ENCODE measurements at regions not wholly inside any gene's neighbourhood (a gene's known extent, or its start where the extent isn't known, plus 50 kb on each side); places are given as distances from the start of the nearest gene placed in this dataset.

DNA sequence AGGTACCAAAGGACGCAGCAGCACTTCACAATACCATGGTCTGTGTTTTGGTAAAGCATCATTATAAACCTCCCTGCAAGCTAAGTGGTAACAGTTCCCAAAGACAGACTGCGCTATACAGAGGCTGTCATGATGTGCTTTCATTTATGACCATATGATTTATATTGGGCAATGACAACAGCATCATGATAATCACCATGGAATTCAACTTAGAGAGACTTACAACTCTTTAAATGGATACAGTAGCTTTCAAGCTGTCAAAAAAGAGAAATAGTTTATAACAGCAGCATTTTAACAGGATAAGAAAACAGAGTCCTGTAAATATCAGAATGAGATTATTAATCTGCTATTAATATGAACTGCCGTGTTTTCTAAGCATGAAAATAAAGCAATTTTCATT lies 341.7 kb downstream of the GPR37 start:
- no peak for DNase-seq (ENCODE audit: low spot score)

DNA sequence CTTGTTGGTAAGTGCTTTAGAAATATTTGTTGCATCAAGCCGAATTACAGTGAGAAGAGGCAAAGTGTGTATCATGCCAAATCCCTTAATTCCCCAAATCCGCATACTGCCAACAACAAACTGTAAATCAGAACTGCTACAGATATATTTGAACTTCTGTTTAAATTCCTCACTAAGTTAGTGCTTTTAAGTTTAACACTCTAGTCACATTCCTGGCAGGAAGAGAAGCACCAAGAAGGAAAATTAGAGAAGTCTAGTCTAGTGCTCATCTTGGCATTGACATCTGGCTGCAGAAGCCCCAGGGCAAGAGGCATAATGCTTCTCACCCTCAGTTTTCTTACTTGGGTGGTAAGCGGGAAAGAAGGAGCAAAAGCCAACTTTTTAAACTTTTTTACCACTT lies 343.5 kb downstream of the GPR37 start:
- DNase-seq (ENCODE audit: low spot score) = no peak

DNA sequence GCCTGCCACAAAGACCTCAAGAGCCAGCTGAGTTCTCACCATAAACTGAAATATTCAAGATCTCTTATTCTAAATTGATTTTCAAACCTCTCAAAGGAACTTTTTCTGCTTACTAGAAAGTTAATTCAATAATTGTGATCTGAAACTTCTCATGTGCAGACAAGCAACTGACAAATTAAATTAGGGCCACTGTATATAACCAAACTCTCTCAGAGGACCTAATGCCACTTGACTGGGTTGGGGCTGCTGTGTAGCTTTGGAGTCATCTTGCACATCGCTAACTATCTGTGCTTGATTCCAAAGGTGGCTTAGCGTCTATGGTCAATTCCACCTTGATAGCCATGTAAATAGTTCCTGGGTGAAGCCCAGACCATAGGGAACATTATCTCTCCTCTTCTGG lies 345.2 kb downstream of the GPR37 start:
- no peak for DNase-seq (ENCODE audit: low spot score)

DNA sequence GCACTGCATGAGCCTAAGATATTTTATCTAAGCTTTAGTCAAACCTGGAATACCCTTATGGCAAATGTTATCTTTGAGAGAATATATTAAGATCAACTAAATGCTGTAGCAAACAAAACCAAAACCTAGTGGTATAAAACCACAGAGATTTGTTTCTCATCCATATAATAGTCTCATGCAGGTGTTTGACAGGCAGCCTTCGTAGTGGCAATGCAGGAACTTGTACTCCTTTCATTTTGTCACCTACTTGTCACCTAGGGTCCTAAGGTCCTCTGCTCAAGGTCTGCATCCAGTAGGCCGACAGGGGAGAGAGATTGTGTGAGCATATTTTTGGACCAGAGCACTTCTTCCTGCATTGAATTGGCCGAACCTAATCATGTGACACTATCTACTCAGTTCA lies 352.6 kb downstream of the GPR37 start:
- no peak for DNase-seq (ENCODE audit: low spot score)

DNA sequence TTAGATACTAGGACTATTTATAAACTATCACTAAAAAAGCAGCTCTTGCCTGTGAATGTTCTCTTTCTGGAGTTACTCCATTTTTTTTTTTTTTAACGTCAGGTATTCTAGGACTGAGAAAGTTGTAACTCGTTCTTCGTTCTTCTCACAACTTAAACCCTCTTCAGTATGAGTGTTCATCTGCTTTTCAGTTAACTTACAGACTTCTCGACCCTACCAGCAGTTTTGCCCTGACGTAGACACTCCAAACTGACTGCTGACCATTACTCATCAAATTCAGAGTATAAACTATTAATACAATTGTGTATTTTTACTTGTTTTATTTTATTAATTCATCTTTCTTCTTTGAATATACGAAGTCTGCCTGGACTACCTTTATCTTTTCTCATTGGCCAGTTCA lies 353.1 kb downstream of the GPR37 start:
- DNase-seq (ENCODE audit: low spot score) = no peak

DNA sequence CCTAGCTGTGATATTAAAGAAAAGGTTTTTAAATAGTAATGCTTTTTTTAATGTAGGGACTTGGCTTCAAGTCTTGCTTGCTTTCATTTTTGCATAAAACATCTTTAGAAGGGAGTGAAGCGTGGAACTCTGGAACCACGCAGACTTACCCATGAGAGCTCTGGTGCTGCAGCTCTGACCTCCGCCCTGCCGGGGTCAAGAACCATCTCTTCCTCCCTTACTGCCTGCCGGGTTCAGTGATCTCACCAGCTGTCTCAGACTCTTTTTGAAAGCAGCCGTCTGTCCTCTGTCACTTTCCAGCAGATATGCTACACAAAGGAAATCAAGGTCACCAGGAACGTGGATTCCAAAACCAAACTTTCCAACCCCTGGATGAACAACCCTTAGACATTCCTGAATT lies 353.8 kb downstream of the GPR37 start:
- no peak for DNase-seq (ENCODE audit: low spot score)

DNA sequence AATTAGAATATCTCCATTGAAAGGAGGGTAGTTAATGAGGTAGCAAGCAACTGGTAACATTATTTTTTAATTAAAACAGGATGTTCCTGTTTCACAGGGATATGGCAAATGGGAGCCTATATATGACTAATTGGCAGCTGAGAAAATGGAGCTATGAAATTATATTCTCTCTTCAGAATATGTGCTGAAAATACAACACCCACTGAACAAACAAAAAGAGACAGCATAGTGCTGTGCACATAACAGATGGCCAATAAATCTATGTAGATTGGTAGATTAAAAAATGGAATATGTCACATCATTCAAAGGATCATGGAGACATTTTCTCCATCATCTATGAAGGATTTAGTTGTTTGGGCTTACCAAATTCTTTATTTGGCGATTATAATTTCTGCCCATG lies 362.0 kb downstream of the GPR37 start:
- DNase-seq (ENCODE audit: low spot score) = no peak

DNA sequence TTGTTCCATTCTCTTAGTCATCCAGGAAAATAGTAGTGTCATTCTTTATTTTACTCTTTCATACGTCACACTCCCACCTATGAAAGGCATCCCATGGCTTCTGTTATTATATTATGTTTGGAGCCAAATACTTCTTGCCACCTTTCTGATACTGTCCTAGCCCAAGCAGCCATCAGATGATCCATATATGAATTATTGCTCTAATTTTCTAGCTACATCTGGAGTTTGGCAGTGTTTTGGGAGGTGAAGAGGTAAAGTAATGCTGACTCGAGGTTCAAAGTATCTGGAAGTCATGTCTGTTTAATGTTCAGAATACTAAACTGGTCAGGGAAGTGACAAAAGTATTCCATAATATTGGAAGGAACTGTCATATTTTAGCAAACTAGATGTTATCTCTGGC lies 362.5 kb downstream of the GPR37 start:
- no peak for DNase-seq (ENCODE audit: low spot score)

DNA sequence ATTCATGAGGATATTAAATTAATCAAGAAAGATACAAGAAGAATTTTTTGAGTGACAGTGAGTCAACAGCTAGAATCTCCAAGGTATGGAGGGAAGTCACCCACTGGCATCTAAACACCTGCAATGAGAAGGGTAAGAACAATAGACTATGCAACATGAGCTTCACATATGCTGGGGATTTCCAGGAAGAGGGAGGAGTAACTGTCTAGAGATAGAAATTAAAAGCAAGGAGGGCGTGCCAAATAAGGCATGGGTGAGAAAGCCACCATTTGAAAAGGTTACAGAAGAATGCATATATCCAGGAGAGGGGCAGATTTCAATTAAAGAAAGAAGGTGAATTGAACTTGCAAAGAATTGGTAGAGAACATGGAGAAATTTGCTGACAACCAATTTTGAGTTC lies 365.7 kb downstream of the GPR37 start:
- DNase-seq (ENCODE audit: low spot score) = no peak

DNA sequence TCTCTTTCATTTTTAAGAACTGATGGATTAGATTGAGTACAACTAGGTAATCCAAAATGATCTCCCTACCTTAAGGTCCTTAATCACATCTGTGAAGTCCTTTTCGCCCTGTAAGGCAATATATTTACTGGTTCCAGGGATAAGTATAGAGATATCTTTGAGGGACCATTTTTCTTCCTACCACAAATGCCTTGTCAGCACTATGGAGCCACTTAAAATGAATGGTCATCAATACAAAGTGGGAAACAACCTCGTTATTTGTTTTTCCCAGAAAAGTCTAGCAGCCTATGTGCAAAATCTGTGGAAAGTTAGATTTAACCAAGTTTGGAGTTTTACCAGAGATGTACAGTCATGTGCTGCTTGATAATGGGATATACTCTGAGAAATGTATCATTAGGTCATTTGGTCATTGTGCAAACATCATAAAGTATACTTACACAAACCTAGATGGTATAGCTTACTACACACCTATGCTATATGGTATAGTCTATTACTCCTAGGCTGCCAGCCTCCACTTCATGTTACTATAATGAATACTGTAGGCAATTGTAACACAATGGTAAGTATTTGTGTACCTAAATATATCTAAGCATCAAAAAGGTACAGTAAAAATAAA lies 366.2 kb upstream of the TMEM229A start:
- DNase-seq (ENCODE audit: low spot score) = no peak

DNA sequence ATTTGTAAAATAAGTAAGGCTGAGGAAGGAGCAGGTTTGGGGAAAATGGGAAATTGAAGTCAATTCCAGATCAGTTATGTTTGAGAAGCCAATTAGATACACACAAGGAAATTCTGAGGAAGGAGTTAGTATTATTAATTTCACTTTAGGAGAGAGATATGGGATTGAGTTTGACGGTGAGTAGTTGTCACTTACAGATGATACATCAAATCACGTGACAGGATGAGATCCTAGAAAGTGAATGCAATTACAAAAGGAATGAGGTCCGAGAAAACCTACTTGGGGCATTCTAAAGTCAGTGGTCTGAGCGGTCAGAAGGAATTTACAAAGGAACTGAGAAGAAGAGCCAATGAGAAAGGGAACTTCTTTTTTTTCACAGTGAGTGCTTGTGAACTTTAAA lies 364.3 kb upstream of the TMEM229A start:
- no peak for DNase-seq (ENCODE audit: low spot score)

DNA sequence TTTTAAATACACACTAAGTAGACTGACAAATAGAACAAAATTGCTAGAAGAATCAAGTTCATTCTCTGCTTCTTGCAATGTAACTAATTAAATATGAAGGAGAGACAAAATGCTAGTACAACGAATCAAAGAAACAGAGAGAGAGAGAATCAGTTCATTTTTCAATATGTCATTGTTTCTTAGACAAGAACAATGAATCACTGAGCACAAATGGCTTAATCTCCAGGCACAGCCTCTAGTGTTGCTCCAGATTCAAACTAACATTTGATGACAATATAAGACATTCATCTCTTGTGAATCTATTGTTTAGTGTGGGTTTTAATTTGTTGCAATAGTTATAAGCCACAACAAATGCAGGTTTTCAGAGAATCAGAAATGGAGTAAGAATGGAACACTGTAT lies 357.4 kb upstream of the TMEM229A start:
- DNase-seq (ENCODE audit: low spot score) = no peak

DNA sequence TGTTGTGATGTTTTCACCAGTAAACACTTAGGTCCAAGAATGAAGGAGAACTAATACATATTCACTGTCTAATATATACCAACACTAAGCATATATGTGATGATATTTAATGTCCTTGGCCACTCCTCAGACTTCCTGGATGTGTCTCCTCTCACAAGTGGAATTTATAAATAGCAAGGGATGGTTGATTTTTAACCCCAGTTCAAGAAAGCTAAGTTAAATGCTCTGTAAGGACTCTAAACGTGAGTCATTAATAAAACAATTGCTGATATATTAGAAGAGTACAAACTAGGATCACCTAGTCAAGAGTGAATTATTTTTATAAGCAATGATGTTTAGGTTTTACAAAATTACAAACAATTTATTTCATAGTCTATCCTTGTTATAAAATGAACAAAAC lies 355.9 kb upstream of the TMEM229A start:
- no peak for DNase-seq (ENCODE audit: low spot score)

DNA sequence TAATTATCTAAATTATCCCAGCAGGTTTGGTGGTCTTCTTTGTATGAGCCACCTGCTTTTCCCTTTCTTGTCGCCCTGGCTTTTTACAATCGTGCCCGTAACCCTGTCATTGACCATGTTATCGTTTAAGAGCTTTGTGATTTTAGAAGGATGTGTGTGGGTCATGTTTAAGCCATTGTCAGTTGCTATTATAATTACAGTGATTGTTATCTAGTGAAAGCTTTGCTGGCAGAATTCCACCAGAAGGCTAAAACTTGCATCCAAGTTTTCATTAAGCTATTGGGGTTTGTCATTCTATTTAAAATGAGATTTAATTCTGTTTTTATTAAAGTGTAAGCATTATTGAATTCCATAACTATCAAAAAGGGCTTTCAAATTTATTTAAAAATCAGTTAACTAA lies 354.2 kb upstream of the TMEM229A start:
- DNase-seq (ENCODE audit: low spot score) = no peak

DNA sequence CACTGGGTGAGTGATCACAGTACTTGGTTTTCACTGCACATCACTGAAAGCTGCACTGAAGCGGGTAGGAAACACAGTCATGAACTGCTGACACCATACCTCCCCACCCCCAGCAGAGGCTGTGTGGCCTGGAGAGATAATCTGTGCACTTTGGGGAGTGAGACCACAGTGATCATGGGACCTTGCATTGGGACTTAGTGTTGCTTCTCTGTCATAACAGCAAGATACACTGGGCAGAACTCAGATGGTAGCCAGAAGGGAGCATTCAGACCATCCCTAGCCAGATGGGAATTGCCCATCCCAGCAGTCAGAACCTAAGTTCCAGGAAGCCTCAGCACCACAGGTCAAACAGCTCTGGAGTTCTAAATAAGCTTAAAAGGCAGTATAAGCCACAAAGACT lies 346.4 kb upstream of the TMEM229A start:
- DNase-seq (ENCODE audit: low spot score) = no peak

DNA sequence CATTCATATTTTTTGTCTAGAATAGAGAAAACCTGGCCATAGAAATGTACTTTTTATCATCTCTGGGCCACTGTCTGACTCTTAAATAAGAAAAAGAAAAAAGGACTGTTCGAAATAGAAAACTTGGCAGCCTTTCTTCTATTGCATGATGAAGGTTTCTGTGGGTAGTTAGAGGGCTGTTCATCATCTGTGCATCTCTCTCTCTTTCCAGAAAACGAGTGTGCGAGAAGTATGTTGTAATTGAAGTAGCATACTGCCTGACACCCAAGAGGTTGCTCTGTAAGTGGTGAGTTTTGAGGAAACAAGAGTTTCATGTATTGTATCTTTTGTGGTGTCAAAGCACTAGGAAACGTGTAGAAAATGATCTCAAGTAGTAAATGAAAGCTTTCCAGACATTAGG lies 343.2 kb upstream of the TMEM229A start:
- no peak for DNase-seq (ENCODE audit: low spot score)

DNA sequence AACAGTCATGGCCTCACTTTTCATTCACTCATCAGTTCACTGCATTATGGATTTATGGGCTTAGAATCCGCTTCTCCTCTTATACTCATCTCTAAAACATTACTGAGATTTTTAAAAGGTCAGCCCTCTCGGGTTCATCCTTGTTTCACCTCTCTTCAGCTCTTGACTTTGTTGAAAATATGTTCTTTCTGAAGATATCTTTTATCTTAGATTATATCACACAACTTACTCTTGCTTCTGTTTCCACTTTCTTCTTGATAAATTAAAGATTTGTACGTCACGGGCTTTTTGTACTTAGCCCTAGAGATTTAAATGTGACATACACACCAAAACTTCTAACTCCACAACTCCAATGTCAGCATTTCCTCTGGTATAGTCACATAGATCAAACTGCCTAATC lies 342.5 kb upstream of the TMEM229A start:
- DNase-seq (ENCODE audit: low spot score) = no peak

DNA sequence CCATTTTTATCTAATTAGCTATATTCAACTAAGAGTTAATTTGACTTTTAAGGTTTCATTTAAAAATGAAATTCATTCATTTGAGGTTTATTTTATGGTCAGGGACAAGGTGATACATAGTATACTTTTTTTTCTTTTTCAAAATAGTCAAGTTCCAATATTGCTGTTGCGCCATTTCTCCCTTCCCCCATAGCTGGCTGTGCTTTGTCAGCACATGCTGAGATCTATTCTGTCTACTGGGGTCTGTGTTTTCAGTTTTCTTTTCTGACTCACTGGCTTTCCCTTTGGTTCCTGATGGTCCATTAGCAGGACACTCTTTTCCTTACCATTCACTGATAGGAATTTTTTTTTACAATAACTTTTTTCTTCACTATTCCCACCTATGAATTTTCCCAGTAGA lies 336.4 kb upstream of the TMEM229A start:
- no peak for DNase-seq (ENCODE audit: low spot score)

DNA sequence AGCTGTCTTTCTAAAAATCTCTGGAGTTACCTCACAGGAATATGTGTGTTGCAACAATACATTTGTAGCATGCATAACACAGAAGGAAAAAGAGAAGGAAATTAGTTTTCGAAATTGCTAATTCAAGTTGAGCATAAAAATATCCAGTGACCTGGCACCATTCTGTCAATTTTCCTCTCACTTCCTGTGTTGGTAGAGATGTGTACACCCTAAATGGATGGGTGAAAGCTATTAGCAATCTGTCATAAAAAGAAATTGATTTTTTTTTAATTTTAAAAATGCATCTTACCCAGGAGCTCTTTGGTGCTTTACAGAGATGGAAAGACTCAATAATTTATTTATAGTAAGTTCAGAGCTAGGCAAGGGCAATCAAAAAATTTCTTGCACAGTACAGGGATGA lies 333.3 kb upstream of the TMEM229A start:
- no peak for DNase-seq (ENCODE audit: low spot score)

DNA sequence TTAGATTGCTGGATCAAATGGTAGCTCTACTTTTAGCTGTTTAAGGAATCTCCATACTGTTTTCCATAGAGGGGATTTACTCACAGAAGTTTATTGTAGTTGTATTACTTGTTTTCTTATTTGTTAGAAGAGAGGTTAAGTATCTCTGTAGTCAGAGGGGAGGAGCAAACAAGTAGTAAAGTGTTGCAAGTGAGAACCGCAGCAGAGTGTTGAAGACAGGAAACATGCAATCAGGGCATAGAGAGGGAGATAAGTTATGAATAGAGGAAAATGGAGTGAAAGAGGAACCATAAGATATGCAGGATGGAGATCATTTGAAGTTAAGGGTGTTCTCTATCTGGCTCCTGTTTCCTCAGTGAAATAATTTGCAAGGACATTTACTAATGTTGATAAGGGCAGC lies 331.4 kb upstream of the TMEM229A start:
- DNase-seq (ENCODE audit: low spot score) = no peak

DNA sequence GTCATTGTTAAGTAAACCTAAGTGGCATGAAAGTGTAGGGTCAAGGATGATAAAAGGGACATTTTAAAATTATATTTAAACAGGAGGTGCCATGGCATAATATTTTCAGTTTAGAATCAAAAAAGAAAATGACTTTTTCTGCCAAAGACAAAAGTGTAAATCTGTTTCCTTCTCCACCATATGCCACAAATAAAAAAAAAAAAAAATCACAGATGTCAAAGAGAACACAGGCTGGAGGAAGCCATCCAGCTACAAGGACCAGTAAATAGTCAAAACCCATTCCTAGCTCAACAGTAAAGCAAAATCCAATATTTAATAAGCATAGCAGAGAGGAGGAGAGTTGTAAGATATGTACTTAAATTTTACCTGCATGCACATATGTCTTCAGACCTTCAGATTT lies 321.3 kb upstream of the TMEM229A start:
- DNase-seq (ENCODE audit: low spot score) = no peak

DNA sequence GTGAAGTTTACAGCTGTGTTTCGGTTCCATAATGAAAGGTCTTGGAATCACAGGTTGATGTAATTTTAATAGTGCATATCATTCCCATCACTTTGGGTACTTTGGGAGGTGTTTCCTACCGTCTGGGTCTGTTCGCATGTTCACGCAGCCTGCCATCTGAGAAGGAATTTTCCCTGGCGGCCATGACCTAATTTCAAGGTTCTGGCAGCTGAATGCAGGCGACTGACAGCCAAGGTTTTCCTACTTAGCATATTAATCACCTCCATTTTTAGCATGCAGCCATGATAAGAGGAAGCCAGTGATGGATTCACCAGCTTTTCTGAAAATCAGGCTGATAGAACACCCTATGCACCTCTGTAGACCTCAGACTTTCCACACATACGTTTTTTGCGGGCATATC lies 319.1 kb upstream of the TMEM229A start:
- DNase-seq (ENCODE audit: low spot score) = no peak

DNA sequence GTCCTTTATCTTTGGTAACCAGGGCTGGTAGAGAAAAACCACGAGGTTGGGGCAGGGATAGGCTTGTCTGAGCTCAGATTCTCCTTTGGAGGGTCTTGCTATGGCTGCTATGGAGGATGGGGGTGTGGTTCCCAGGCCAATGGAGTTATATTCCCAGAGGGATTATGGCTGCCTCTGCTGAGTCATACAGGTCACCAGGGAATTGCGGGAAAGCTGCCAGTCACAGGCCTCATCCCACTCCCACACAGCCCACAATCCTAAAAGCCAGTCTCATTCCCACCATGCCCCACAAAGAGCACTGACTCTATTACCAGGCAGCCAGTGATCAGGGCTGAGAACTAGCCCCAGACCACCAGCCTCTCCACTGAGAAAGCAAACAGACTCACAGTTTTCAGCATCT lies 316.6 kb upstream of the TMEM229A start:
- no peak for DNase-seq (ENCODE audit: low spot score)

DNA sequence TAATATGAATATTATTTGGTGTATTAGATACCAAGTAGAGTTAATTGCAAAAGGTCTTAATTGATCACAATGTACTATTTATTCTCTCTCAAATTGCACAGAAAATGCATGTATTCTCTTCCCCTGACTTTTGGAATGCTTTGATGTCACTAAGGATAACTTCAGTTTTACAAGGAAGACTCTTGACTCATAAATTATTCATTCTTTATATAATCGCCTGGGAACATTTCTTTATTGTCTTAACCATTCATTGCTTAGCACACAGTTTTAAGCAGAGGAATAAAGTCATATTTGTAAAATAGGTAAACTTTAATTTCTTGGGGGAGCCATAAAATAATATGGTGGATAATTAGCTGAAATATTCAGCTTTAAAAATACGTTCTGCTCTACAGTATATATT lies 306.0 kb upstream of the TMEM229A start:
- DNase-seq (ENCODE audit: low spot score) = no peak

Data from activated CD4-positive, alpha-beta T cell treated with anti-CD3 and anti-CD28 coated beads, Interleukin-2, Interleukin-4, amounts not matched to agents 100 ng/mL and 50 ng/mL, durations not matched to agents 16 hours and 8 hours (primary cell).